ENCODE measurements at regions not wholly inside any gene's neighbourhood (a gene's known extent, or its start where the extent isn't known, plus 50 kb on each side); places are given as distances from the start of the nearest gene placed in this dataset.

- no peak for DNase-seq
Observed at GRCh38 chr10:113292743-113293142, 260.1 kb upstream of the HABP2 start.

- no peak for DNase-seq
Observed at GRCh38 chr10:113293167-113293566, 259.7 kb upstream of the HABP2 start.

GRCh38 chr10:113294868-113295267 is 258.0 kb upstream of the HABP2 start:
- DNase-seq = no peak

GRCh38 chr10:113297226-113297625 is 255.6 kb upstream of the HABP2 start:
- DNase-seq = no peak

- DNase-seq = no peak
Observed at GRCh38 chr10:113298616-113299015, 254.2 kb upstream of the HABP2 start.

GRCh38 chr10:113300201-113300600 is 252.7 kb upstream of the HABP2 start:
- no peak for DNase-seq

GRCh38 chr10:113300617-113301016 is 252.2 kb upstream of the HABP2 start:
- no peak for DNase-seq

- DNase-seq = peak; percentile 5
Observed at GRCh38 chr10:113301342-113301984, 251.4 kb upstream of the HABP2 start.

- no peak for DNase-seq
Observed at GRCh38 chr10:113302062-113302461, 250.8 kb upstream of the HABP2 start.

GRCh38 chr10:113303544-113304146 is 249.2 kb upstream of the HABP2 start:
- no peak for DNase-seq

GRCh38 chr10:113304726-113305125 is 248.1 kb upstream of the HABP2 start:
- no peak for DNase-seq

- DNase-seq = no peak
Observed at GRCh38 chr10:113305871-113306270, 247.0 kb upstream of the HABP2 start.

GRCh38 chr10:113309791-113310190 is 243.1 kb upstream of the HABP2 start:
- no peak for DNase-seq

- DNase-seq = no peak
Observed at GRCh38 chr10:113310347-113310746, 242.5 kb upstream of the HABP2 start.

GRCh38 chr10:113313048-113313602 is 239.7 kb upstream of the HABP2 start:
- no peak for DNase-seq

- DNase-seq = no peak
Observed at GRCh38 chr10:113313722-113314121, 239.1 kb upstream of the HABP2 start.

GRCh38 chr10:113316506-113316905 is 236.3 kb upstream of the HABP2 start:
- no peak for DNase-seq

GRCh38 chr10:113317489-113317888 is 235.4 kb upstream of the HABP2 start:
- DNase-seq = no peak

GRCh38 chr10:113319479-113319878 is 233.4 kb upstream of the HABP2 start:
- no peak for DNase-seq

GRCh38 chr10:113320211-113320610 is 232.6 kb upstream of the HABP2 start:
- no peak for DNase-seq

- no peak for DNase-seq
Observed at GRCh38 chr10:113320987-113321386, 231.9 kb upstream of the HABP2 start.

- DNase-seq = no peak
Observed at GRCh38 chr10:113322843-113323242, 230.0 kb upstream of the HABP2 start.

- no peak for DNase-seq
Observed at GRCh38 chr10:113323985-113324384, 228.9 kb upstream of the HABP2 start.
